Right ventricle myocardium inferior (tissue), 1 donor: ENCODE measurements at regions not wholly inside any gene's neighbourhood (a gene's known extent, or its start where the extent isn't known, plus 50 kb on each side); places are given as distances from the start of the nearest gene placed in this dataset.
A peak's percentile ranks its signal among the peaks of the same experiment; 100 is the strongest.

ENCODE experiments used
- ATAC-seq: fragments of 200-7000 bp; cut with Tn5 transposase; one replicate; pipeline ENCODE4 v1.9.1; 2020; ENCODE audit warnings: mild to moderate bottlenecking, moderate library complexity
- DNase-seq: peaks from one replicate; pipeline ENCODE4 v3.0.0; 2021; ENCODE audit errors: missing footprints
- intact Hi-C: fragments of 100-400 bp; cut with DNase I; formaldehyde crosslinking; loops from one replicate; pipeline ENCODE4 v1.11.0; 2022
- donor health status: DM: no; HTN: yes; CAD: no; lungs with severe emphysema.

- intact Hi-C loops = no loop called here
Observed at GRCh38 chr11:111000400-111001080, 245.0 kb upstream of the POU2AF2 start.

GRCh38 chr11:110992481-110992880 is 253.0 kb upstream of the POU2AF2 start:
- intact Hi-C loops = no loop called here
- DNase-seq = no peak

More at GRCh38 chr11:111000400-111001080, 245.0 kb upstream of the POU2AF2 start:
- ATAC-seq (peak; percentile 21), DNase-seq (no peak)

GRCh38 chr11:110991661-110992355 is 253.7 kb upstream of the POU2AF2 start:
- intact Hi-C loops = no loop called here
- no peak for DNase-seq
- peak; percentile 71 for ATAC-seq

More at GRCh38 chr11:110992481-110992880, 253.0 kb upstream of the POU2AF2 start:
- ATAC-seq = no peak

GRCh38 chr11:110990311-110990710 is 255.2 kb upstream of the POU2AF2 start:
- ATAC-seq = no peak
- no peak for DNase-seq
- intact Hi-C loops = no loop called here

GRCh38 chr11:110989428-110990133 is 255.9 kb upstream of the POU2AF2 start:
- peak; percentile 72 for ATAC-seq
- intact Hi-C loops = no loop called here

GRCh38 chr11:110988671-110989070 is 256.9 kb upstream of the POU2AF2 start:
- ATAC-seq = no peak
- no peak for DNase-seq
- intact Hi-C loops = no loop called here

More at GRCh38 chr11:110989428-110990133, 255.9 kb upstream of the POU2AF2 start:
- DNase-seq = no peak

GRCh38 chr11:110986016-110986415 is 259.5 kb upstream of the POU2AF2 start:
- ATAC-seq = no peak
- intact Hi-C loops = no loop called here
- no peak for DNase-seq

- intact Hi-C loops = no loop called here
- ATAC-seq = no peak
- no peak for DNase-seq
Observed at GRCh38 chr11:110985547-110985946, 260.0 kb upstream of the POU2AF2 start.

GRCh38 chr11:110984693-110985092 is 260.8 kb upstream of the POU2AF2 start:
- intact Hi-C loops = no loop called here
- no peak for ATAC-seq
- no peak for DNase-seq

GRCh38 chr11:110984147-110984546 is 261.4 kb upstream of the POU2AF2 start:
- no peak for ATAC-seq
- intact Hi-C loops = no loop called here
- no peak for DNase-seq

- DNase-seq (no peak), ATAC-seq (no peak)
- intact Hi-C loops = no loop called here
Observed at GRCh38 chr11:110982214-110982613, 263.3 kb upstream of the POU2AF2 start.

- intact Hi-C loops = no loop called here
- no peak for ATAC-seq
- DNase-seq = no peak
Observed at GRCh38 chr11:110979696-110980095, 265.8 kb upstream of the POU2AF2 start.

GRCh38 chr11:110977661-110978060 is 265.4 kb upstream of the ARHGAP20 start:
- DNase-seq = no peak
- no peak for ATAC-seq
- intact Hi-C loops = no loop called here

GRCh38 chr11:110974731-110975130 is 262.5 kb upstream of the ARHGAP20 start:
- DNase-seq = no peak
- intact Hi-C loops = no loop called here
- no peak for ATAC-seq

- intact Hi-C loops = no loop called here
- DNase-seq = no peak
- no peak for ATAC-seq
Observed at GRCh38 chr11:110973401-110973980, 261.3 kb upstream of the ARHGAP20 start.

- intact Hi-C loops = no loop called here
- DNase-seq (no peak), ATAC-seq (peak; percentile 39)
Observed at GRCh38 chr11:110972640-110973039, 260.4 kb upstream of the ARHGAP20 start.

- DNase-seq (no peak), ATAC-seq (no peak)
- intact Hi-C loops = no loop called here
Observed at GRCh38 chr11:110972106-110972505, 259.9 kb upstream of the ARHGAP20 start.

- no peak for ATAC-seq
- intact Hi-C loops = no loop called here
- DNase-seq = no peak
Observed at GRCh38 chr11:110971140-110971539, 258.9 kb upstream of the ARHGAP20 start.

GRCh38 chr11:110968348-110969062 is 256.3 kb upstream of the ARHGAP20 start:
- intact Hi-C loops = no loop called here
- DNase-seq = no peak
- no peak for ATAC-seq
